GM21390 (cell line): ENCODE measurements at regions not wholly inside any gene's neighbourhood (a gene's known extent, or its start where the extent isn't known, plus 50 kb on each side); places are given as distances from the start of the nearest gene placed in this dataset.
"Not testable (repeated sequence)": the region's sequence is repeated elsewhere in the genome, so short reads cannot be mapped to it uniquely, and the experiment has no call there.

Source experiments
- ATAC-seq: cut with Tn5 transposase; IDR thresholded peaks from one replicate; pipeline ENCODE4 v1.9.1; 2021; ENCODE audit not compliant: unreplicated experiment

DNA sequence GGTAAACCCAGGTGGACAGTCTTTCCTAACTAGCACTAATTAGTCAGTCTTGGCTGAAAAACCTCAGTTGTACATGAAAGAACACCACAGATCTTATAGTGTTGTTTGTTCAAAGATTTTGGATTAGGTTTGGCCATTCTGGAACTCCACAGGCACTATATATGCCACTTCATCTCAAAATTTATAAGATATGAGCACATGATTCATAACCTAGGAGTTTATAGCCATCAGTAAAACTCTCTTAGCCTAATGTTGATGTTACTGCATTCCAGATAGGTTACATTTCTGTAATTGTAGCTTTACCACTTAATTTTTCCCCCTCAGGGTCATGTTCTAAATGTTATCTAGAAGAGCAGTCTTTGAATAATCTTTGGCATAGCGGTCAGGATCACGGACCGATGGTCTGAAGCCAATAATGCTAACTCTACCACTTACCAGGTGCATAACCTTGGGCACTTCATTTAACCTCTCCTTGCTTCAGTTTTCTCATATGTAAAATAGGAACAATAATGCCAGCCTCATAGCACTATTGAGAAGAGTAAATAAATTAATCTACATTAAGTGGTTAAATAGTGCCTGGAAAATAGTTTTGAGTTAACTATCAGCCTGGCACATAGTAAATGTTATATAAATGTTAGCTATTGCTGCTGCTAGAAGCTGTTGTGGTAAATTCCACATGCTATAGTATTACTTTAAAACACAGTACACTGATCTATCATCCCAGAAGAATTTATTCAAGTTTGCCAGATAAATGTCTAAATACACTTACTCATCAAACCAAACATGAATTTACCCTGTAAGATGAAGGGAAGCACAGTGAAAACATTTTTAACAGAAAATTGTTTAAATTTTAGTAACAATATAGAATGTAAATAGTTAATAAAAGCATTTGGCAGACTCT, 743.9 kb downstream of the NR2F1-AS1 start:
- no peak for ATAC-seq

- ATAC-seq = no peak
These were observed 745.3 kb downstream of the NR2F1-AS1 start for GRCh38 chr5:92835712-92836111.

DNA sequence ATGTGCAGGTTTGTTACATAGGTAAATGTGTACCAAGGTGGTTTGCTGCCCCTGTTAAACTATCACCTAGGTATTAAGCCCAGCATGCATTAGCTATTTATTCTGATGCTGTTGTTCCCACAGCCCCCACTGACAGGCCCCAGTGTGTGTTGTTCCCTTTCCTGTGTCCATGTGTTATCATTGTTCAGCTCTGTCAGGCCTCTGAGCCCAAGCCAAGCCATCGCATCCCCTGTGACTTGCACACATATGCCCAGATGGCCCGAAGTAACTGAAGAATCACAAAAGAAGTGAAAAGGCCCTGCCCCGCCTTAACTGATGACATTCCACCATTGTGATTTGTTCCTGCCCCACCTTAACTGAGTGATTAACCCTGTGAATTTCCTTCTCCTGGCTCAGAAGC, 757.5 kb downstream of the NR2F1-AS1 start:
- ATAC-seq = not testable (repeated sequence)

GRCh38 chr5:92822183-92822582, 758.8 kb downstream of the NR2F1-AS1 start:
- no peak for ATAC-seq

DNA sequence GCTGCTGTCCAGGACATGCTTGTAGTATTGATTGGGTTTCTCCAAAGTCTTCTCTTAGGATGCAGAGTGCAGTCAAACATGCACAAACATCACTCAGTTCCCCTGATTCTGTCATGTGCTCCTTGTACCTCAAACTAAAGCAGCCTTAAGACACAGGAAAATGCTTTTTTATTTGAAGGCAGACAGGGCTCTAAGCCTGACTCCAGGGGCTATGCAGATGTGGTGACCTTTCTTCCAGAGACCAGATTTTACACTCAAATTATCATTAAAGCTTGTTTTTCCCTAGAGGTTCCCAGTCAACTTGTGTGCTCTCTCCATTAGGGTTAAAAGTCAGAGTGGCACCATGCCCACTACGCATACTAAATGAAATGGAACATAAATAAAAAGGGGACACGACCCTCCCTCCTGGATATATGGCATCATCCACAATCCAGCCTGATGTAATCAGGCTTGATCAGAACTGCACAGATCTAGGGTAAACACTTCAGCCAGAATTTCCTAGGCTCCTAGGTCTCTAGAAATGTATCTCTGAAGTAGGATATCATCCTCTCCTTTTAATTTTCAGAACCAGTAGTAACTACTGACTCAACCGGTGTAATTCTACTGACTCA, 771.1 kb downstream of the NR2F1-AS1 start:
- ATAC-seq = no peak

DNA sequence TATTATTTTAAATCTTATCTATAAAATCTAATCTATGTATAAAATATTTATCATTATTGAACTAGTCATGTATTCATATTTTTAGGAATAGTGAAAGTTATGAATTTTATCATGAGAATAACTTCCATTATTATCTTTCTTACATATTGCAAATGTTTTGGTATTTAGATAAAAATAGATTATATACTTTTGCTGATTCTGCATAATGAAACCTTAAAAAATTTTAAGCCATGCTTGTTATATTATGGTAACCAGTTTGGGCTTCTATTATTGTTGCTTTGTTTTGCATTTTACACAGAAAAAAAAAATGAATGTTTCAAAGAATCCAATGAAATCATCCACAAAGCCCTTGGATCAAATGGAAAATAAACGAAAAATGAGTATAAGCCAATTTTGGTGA, 772.5 kb downstream of the NR2F1-AS1 start:
- no peak for ATAC-seq

DNA sequence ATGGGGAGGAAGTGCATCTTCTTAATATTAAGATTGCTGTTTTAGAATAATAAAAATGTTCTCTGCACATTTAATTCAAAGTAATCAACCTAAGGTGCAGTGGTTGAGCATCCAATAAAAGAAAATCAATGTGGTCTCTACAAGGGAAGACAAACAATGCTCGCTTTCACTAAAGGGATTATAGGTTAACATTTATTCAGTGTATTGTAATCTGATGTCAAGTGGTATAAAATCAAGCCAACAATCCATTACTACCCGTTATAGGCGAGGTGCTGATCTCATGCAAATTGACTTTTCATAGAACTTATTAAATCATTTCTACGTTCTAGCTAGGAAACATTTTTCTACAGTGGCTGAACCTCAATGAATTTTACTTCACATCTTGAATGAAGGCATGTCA, 773.9 kb downstream of the NR2F1-AS1 start:
- no peak for ATAC-seq

DNA sequence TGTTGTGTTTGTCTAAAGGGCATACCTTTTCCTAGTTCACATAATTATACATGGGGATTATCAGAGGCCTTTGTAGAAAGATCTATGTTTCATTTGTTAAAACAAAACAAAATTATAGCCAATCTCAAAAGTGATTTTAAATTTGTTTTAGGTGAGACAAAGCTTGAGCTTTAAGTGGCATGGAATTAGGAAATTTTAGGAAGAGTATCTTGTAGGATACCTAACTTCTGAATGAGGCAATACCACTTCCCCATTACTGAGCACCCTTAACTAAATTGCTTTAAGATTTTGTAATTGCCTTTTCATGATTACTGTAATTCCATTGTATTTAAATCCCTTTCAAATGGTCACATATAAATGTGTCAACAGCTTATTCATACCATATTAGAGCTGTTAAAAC, 775.6 kb downstream of the NR2F1-AS1 start:
- ATAC-seq = no peak

- no peak for ATAC-seq
These were observed 779.1 kb downstream of the NR2F1-AS1 start for GRCh38 chr5:92801911-92802310.

DNA sequence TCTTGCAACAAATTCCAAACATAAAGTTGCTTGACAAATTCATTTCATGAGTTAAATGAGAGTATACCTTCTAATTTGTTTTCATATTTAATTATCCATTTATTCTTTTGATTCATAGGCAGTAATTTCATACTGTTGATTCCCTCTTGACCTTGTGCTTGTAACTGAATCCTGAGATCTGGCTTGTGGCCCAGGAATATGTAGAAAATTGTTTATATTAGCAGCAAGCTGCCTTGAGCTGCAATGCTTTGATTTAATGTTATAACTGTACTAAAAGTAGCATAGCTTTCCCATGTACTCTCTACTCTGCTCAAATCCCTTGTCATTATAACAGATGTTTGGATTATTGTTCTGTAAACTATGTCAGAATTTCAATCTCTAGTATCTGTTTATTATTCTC, 780.7 kb downstream of the NR2F1-AS1 start:
- no peak for ATAC-seq

DNA sequence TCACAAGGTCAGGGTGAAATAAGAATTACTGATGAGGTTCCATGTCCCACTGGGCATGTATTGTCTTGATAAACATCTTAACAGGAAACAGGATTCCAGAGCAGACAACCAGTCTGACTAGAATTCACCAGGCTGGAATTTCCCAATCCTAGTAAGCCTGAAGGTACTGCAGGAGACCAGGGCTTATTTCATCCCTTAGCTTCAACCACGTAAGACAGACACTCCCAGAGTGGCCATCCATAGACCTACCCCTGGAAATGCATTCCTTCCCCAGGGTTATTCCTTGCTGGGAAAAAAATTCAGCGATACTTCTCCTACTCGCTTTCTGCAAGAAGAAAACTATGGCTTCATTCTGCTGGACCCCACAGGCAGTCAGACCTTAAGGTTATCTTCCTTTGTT, 785.4 kb downstream of the NR2F1-AS1 start:
- ATAC-seq = no peak

GRCh38 chr5:92780057-92780456, 801.0 kb downstream of the NR2F1-AS1 start:
- ATAC-seq = no peak

DNA sequence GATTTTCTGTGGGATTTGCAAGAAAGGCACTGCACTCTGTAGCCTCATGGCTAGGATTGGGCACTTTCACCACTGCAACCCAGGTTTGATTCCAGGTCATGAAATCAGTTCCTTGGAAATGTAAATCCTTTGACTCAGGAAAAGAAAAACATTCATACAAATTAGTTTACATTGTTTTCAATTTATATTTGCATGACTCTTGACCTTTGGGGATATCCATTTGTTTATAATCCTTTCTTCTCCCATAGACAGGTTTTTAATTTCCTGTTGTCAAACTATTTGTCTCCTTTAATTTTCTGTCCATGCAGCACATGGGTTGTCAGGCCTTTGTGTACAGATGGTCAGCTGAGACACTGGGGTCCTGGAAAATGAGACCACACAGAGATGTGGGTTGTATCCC, 801.5 kb downstream of the NR2F1-AS1 start:
- ATAC-seq = no peak

DNA sequence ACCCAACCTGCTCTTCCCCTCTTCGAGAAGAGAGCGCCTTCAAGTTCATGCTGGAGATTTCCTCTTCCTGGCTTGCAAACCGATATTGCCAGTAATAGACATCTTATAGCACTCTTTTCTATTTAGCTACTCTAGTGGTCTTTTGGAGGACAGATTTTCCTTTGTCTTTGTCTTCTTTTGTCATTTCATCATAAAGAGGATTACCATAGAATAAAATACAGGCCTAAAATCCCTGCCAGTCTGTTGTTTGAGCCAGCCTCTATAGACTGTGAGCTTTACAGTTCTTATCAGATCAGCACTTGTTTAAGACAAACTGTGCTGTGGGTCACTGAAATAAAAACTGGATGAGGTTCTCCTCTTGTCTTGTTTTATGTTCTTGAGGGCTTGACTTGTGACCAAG, 802.8 kb downstream of the NR2F1-AS1 start:
- no peak for ATAC-seq

- no peak for ATAC-seq
These were observed 803.6 kb downstream of the NR2F1-AS1 start for GRCh38 chr5:92777421-92777820.

DNA sequence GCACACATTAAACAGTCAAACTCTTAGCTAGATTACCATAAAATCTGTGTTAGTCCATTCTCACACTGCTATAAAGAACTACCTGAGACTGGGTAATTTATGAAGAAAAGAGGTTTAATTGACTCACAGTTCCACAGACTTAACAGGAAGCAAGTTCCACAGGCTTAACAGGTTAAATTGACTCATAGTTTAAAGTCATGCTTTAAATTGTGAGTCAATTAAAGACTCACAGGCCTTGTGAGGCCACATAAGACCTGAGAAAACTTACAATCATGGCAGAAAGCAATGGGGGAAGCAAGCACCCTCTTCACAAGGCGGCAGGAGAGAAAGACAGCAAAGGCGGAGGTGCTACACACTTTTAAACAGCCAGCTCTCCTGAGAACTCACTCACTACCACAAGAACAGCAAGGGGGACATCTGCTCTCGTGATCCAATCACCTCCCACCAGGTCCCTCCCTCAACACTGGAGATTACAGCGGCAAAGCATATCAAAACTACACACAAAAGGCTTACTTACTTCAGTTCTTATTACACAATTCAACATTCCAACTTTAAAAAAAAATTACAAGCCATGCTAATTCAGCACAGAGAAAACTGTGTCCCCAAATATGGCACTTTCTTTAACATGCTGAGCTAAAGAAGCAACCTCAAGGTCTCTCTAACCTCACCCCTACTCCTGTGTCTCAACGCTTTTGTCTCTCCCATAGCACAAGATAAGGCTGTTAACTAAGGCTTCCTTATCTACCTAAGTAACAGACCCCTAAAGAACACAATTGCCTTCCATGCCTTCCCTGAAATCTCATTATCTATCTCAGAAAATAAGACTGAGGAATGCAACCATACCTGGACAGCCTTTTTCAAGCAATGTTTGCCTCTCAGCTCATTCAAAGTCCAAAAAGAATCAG, 805.1 kb downstream of the NR2F1-AS1 start:
- ATAC-seq = no peak

- ATAC-seq = no peak
These were observed 811.0 kb downstream of the NR2F1-AS1 start for GRCh38 chr5:92769978-92770377.

DNA sequence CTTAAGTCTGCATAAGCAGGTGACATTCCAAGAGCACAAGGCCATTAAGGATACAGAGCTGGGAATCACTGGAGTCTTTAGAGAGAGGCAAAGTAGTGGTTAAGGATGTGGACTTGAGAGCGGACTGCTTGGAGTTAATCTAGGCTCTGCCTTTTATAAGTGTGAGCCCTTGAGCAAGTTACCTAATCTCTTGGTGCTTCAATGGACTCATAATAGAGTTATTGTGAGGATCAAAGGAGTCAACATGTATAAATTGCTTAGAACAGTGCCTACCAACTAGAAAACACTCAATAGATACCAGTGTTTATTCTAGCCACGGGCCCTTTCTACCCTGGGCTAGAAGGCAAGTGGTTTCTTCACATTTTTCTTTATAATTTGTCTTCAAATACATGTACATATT, 819.4 kb downstream of the NR2F1-AS1 start:
- no peak for ATAC-seq

GRCh38 chr5:92760550-92760949, 820.5 kb downstream of the NR2F1-AS1 start:
- ATAC-seq = no peak

DNA sequence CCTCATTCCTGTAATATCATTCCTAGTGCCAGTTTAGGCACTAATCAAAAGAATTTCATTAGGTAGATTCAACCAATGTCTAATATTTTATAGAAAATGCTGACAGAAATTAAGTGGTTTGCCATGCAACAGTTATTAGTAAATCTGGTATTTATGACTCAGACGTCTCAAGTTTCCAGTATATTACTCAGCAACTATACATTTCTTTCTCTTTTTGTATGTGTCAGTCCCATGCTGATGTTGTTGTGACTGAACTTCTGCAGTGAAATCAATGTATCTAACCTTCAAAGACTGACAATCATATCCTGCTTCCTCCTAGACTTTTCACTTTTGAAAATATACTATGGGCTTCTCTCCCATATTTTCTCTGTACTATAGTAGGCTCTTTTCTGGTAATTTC, 822.5 kb downstream of the NR2F1-AS1 start:
- ATAC-seq = no peak

DNA sequence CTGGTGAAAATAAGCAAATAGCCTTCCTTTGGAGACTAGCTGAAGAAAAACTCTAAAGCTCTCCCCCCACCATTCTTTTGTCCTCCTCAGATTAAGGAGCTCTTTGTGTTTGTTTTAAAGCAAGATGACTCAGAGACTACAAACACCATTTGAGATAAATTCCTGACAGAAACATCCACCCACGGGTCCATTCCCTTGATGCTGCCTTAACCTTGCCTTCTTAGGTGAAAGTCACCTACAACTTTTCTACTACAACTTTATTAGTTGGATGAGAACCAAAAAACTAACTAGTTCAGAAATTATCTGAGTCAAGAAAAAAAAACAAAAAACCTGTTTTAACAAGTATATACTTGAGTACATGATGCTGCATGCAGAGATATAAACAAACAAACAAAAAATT, 831.1 kb downstream of the NR2F1-AS1 start:
- no peak for ATAC-seq
